Fibroblast of villous mesenchyme (primary cell): ENCODE measurements at regions not wholly inside any gene's neighbourhood (a gene's known extent, or its start where the extent isn't known, plus 50 kb on each side); places are given as distances from the start of the nearest gene placed in this dataset.

Experiments used
- DNase-seq: peaks from one replicate; pipeline ENCODE4 v3.0.0-alpha.2; 2010; ENCODE audit warnings: low read depth
- H3K4me3 ChIP-seq: 2 replicates; pipeline ENCODE4 v1.5.1; 2011; ENCODE audit warnings: low read depth, mild to moderate bottlenecking, low read length
- CTCF ChIP-seq: IDR thresholded peaks from 2 replicates; pipeline ENCODE4 v1.5.1; 2012; ENCODE audit warnings: low read depth, mild to moderate bottlenecking, low read length; ENCODE audit not compliant: insufficient read depth

- H3K4me3 ChIP-seq = no peak overlapping the region
- no peak for DNase-seq
- TF ChIP-seq CTCF = no peak
These were observed 568.1 kb upstream of the ZNF804A start for GRCh38 chr2:184030245-184030644.

DNA sequence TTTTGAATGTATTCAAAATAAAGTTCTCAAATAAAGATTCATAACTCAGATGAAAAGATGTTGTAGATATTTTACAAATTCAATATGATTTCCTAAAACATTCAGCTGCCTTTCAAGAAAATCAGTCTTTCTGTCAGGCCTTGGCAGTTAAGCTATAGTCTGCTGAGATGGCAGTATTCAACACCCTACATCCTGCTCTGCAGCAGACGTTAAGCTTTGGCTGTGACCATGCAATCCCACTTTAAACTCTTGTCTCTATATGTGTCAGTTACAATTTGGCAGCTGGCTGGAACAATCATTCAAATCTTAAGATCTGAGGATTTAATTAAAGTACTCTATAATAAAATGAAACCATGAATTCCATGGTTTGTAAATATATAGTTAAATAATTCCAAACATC is 567.3 kb upstream of the ZNF804A start:
- H3K4me3 ChIP-seq = no peak overlapping the region
- DNase-seq = no peak
- TF ChIP-seq CTCF = no peak

- DNase-seq = no peak
- no peak overlapping the region for H3K4me3 ChIP-seq
- TF ChIP-seq CTCF = no peak
These were observed 566.8 kb upstream of the ZNF804A start for GRCh38 chr2:184031402-184032147.

DNA sequence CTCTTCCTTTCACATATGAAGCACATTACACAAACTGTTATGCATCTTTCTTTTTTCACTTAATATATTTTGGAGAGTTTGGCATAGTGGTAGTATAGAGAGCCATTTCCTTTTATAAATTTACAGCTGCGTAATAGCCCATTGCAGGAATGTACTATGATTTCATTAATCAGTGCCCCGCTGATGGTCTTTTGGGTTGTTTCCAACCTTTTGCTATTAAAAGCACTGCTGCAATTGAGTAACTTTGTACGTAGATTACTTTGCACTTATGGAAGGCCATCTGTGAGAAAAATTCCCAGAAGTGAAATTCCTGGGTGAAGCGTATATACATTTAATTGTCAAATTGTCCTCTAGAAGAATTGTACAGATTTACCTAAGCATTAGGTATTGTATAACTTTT is 565.3 kb upstream of the ZNF804A start:
- TF ChIP-seq CTCF = no peak
- no peak for DNase-seq
- no peak overlapping the region for H3K4me3 ChIP-seq

GRCh38 chr2:184037273-184037672 is 561.1 kb upstream of the ZNF804A start:
- no peak overlapping the region for H3K4me3 ChIP-seq
- no peak for TF ChIP-seq CTCF
- no peak for DNase-seq

GRCh38 chr2:184039493-184039892 is 558.8 kb upstream of the ZNF804A start:
- DNase-seq = no peak
- no peak for TF ChIP-seq CTCF
- H3K4me3 ChIP-seq = no peak overlapping the region

DNA sequence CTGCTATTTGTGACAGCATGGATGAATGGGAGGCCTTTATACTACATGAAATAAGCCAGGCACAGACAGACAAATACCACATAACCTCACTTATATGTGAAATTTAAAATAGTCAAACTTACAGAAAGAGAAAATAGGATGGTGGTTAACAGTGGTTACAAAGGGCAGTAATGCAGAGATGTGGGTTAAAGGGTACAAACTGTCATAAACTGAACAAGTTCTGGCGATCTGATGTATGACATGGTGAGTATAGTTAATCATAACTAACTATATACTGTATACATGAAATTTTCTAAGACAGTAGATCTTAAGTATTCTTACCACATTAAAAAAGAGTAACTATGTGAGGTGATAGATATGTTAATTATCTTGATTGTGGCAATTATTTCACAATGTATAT is 558.1 kb upstream of the ZNF804A start:
- H3K4me3 ChIP-seq = no peak overlapping the region
- DNase-seq = no peak
- no peak for TF ChIP-seq CTCF
